Aorta (tissue), 5 donors: ENCODE measurements at regions not wholly inside any gene's neighbourhood (a gene's known extent, or its start where the extent isn't known, plus 50 kb on each side); places are given as distances from the start of the nearest gene placed in this dataset.

Source experiments
- ATAC-seq: fragments of 200-7000 bp; cut with Tn5 transposase; one replicate; pipeline ENCODE4 v1.9.1; 2022; ENCODE audit warnings: moderate library complexity; ENCODE audit not compliant: low FRiP score
- DNase-seq, 2 donors: peaks; one replicate each; pipeline ENCODE4 v3.0.0-alpha.2; 2020
- H3K27ac ChIP-seq, 2 donors: one replicate each; pipeline ENCODE4 v1.5.1; 2013; ENCODE audit warnings: low read length in 2 of 2, mild to moderate bottlenecking in 2 of 2, moderate library complexity in 2 of 2, control low read depth in 1 of 2, inconsistent platforms in 1 of 2, low read depth in 1 of 2
- H3K27me3 ChIP-seq, 2 donors: one replicate each; pipeline ENCODE4 v1.6.1; 2013; ENCODE audit warnings: control low read depth in 1 of 2, low read length in 1 of 2, mild to moderate bottlenecking in 1 of 2, moderate library complexity in 1 of 2; ENCODE audit not compliant: insufficient read depth in 2 of 2, control insufficient read depth in 1 of 2
- H3K36me3 ChIP-seq, 2 donors: one replicate each; pipeline ENCODE4 v1.6.1; 2013; ENCODE audit warnings: control low read depth in 1 of 2, low read length in 1 of 2, mild to moderate bottlenecking in 1 of 2; ENCODE audit not compliant: insufficient read depth in 2 of 2, control insufficient read depth in 1 of 2
- H3K4me1 ChIP-seq, 2 donors: one replicate each; pipeline ENCODE4 v1.6.1; 2013; ENCODE audit warnings: low read length in 2 of 2, control low read depth in 1 of 2, mild to moderate bottlenecking in 1 of 2, moderate library complexity in 1 of 2; ENCODE audit not compliant: insufficient read depth in 2 of 2, control insufficient read depth in 1 of 2
- H3K4me3 ChIP-seq, 2 donors: one replicate each; pipeline ENCODE4 v1.5.1; 2013; ENCODE audit warnings: low read length in 2 of 2, control low read depth in 1 of 2, mild to moderate bottlenecking in 1 of 2
- H3K9me3 ChIP-seq: one replicate; pipeline ENCODE4 v1.6.1; 2013; ENCODE audit warnings: mild to moderate bottlenecking, low read length; ENCODE audit not compliant: control insufficient read depth
- WGBS, 2 donors: extraction: QIAGEN DNeasy Blood & Tissue Kit; methylation state at CpG; one replicate each; pipeline ENCODE4 v1.1.7; 2013; 5-methylcytosine and 5-hydroxymethylcytosine counted together
- intact Hi-C, 2 donors: fragments of 100-400 bp; cut with DNase I; formaldehyde crosslinking; loops; one replicate each; pipeline versions ENCODE4 v1.14.2 to v1.15.0; 2022
- donor health status: healthy with polysubstance abuse.
- donor health status: Bipolar disorder and iron deficiency.
- donor health status: DM: no; HTN: no; CAD: no.
- donor health status: DM: no; HTN: no; CAD: no.
- donor health status: DM: yes; HTN: yes; CAD: no.

GRCh38 chr11:114779189-114779588, 100.9 kb downstream of the NXPE2 start:
- no peaks in the 10 kb centered on the region for H3K4me1 ChIP-seq
- H3K27me3 ChIP-seq, result no peaks in the 10 kb centered on the region
- WGBS, 2 donors, result 89 to 91% methylated on average over 10 of the region's 10 CpGs
- intact Hi-C loops, result no loop called here
- H3K4me3 ChIP-seq, result no peak overlapping the region
- H3K9me3 ChIP-seq, result peaks cover 1% of the 10 kb centered on the region
- no peak for DNase-seq
- no peak for ATAC-seq
- H3K27ac ChIP-seq, result no peak overlapping the region
- H3K36me3 ChIP-seq, result no peaks in the 10 kb centered on the region

- Histone ChIP-seq H3K36me3 (no peaks in the 10 kb centered on the region), H3K27ac (no peak overlapping the region), H3K4me1 (no peaks in the 10 kb centered on the region), H3K4me3 (no peak overlapping the region), H3K27me3 (no peaks in the 10 kb centered on the region), H3K9me3 (peaks cover 1% of the 10 kb centered on the region)
- no peak for DNase-seq
- 54 to 65% methylated on average over 13 of the region's 13 CpGs for WGBS, 2 donors
- intact Hi-C loops, result no loop called here
- ATAC-seq, result no peak
Observed at GRCh38 chr11:114782650-114783310, 104.5 kb downstream of the NXPE2 start.

GRCh38 chr11:114783805-114784204, 105.5 kb downstream of the NXPE2 start:
- no peak for ATAC-seq

GRCh38 chr11:114784216-114784615, 105.9 kb downstream of the NXPE2 start:
- Histone ChIP-seq H3K36me3 (no peaks in the 10 kb centered on the region), H3K9me3 (peaks cover 1% of the 10 kb centered on the region), H3K27ac (no peak overlapping the region), H3K27me3 (no peaks in the 10 kb centered on the region), H3K4me1 (no peaks in the 10 kb centered on the region), H3K4me3 (no peak overlapping the region)
- WGBS, 2 donors, result 74 to 80% methylated on average over 5 of the region's 5 CpGs
- no peak for ATAC-seq
- intact Hi-C loops, result no loop called here
- no peak for DNase-seq

More at GRCh38 chr11:114783805-114784204, 105.5 kb downstream of the NXPE2 start:
- H3K27ac ChIP-seq, result no peak overlapping the region
- H3K4me3 ChIP-seq, result no peak overlapping the region
- DNase-seq, result no peak
- H3K36me3 ChIP-seq, result no peaks in the 10 kb centered on the region
- peaks cover 1% of the 10 kb centered on the region for H3K9me3 ChIP-seq
- no peaks in the 10 kb centered on the region for H3K27me3 ChIP-seq
- intact Hi-C loops, result no loop called here
- no peaks in the 10 kb centered on the region for H3K4me1 ChIP-seq

- Histone ChIP-seq H3K36me3 (no peaks in the 10 kb centered on the region), H3K4me3 (no peak overlapping the region), H3K27ac (no peak overlapping the region), H3K9me3 (peaks cover 1% of the 10 kb centered on the region), H3K4me1 (no peaks in the 10 kb centered on the region), H3K27me3 (no peaks in the 10 kb centered on the region)
- ATAC-seq (no peak), DNase-seq (no peak)
- 73 to 74% methylated on average over 4 of the region's 4 CpGs for WGBS, 2 donors
- intact Hi-C loops, result no loop called here
Observed at GRCh38 chr11:114784891-114785290, 106.6 kb downstream of the NXPE2 start.

- WGBS, 2 donors, result 91% methylated on average over 4 of the region's 4 CpGs
- intact Hi-C loops, result no loop called here
- Histone ChIP-seq H3K9me3 (peaks cover 1% of the 10 kb centered on the region), H3K27ac (no peak overlapping the region), H3K27me3 (no peaks in the 10 kb centered on the region), H3K4me3 (no peak overlapping the region), H3K4me1 (no peaks in the 10 kb centered on the region), H3K36me3 (no peaks in the 10 kb centered on the region)
- DNase-seq (no peak), ATAC-seq (no peak)
Observed at GRCh38 chr11:114785820-114786219, 107.5 kb downstream of the NXPE2 start.

DNA sequence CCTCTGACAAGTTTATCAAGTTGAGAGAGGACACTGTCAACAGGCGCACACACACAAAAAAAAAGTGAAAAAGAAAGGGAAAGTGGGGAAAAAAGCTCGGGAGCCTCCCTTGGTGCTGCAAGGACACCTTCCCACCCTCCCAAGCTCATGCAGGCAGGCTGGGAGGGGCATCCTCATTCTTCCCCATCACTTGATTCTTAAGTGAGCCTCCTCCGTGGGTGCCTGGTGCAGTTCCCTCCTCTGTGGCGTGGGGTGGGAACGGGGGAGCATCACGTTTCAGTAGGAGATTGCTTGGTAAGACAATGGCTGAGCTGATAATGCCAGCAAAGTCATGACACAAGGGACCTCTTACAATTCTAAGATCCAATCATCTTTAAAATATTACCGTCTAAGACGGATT, 108.8 kb downstream of the NXPE2 start:
- Histone ChIP-seq H3K9me3 (peaks cover under 1% of the 10 kb centered on the region), H3K4me3 (no peak overlapping the region), H3K36me3 (no peaks in the 10 kb centered on the region), H3K27me3 (no peaks in the 10 kb centered on the region), H3K4me1 (no peaks in the 10 kb centered on the region), H3K27ac (no peak overlapping the region)
- no peak for DNase-seq
- no peak for ATAC-seq
- WGBS, 2 donors, result 57 to 59% methylated on average over 8 of the region's 8 CpGs
- intact Hi-C loops, result no loop called here

DNA sequence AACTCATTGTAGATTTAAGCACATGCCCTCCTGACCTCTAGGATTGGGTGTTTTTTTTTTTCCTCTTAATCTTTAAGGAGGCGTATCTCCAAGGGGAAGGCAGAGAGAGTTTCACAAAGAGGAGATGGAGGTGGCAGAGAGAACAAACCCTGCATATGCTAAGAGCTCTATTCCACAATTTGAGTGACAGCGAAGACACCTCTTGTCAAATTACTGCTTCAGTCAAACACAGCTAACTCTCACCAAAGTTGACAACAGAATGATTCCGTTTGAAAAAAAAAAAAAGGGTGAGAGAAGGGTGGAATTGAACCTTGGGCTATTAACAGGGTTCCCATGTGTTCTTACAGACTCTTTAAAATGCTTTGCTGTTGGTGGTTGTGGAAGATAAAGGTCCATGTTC, 112.6 kb downstream of the NXPE2 start:
- Histone ChIP-seq H3K36me3 (no peaks in the 10 kb centered on the region), H3K4me3 (no peak overlapping the region), H3K27ac (no peak overlapping the region), H3K9me3 (no peaks in the 10 kb centered on the region), H3K27me3 (peaks cover 0 to 1% of the 10 kb centered on the region in 2 donors), H3K4me1 (no peaks in the 10 kb centered on the region)
- DNase-seq, result no peak
- no peak for ATAC-seq
- 33 to 49% methylated on average over 3 of the region's 3 CpGs for WGBS, 2 donors
- intact Hi-C loops, result no loop called here

DNA sequence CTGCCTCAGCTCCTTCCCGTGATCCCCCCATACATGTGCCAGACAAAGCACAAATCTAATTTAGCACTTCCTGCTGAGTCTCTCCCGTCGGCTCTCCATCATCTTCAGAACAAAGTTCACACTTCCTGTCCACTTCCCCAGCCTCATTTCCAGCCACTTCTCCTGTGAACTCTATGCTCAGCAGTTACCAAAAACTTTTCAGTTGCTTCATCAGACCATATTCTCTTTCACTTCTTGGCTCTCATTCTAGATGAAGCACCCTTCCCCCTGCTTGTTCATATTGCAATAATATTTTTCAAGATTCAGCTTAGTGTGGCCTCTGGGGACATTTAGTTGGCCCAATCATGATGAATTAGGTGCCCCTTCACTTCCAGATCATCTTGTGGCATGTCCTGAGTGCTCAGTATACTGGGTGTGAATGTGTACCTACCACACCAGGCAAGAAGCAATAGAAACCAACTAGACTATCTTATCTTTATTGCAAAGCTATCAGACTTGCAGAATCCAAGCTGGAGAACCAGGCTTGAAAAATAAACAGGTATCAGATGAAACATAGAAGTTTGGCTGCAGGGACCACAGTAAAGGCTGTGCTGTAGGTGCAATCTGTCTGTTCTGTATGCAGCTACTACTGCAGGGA, 115.8 kb downstream of the NXPE2 start:
- Histone ChIP-seq H3K9me3 (no peaks in the 10 kb centered on the region), H3K4me3 (no peak overlapping the region), H3K4me1 (peaks cover 0 to 2% of the 10 kb centered on the region in 2 donors), H3K27me3 (peaks cover 0 to 1% of the 10 kb centered on the region in 2 donors), H3K27ac (no peak overlapping the region), H3K36me3 (no peaks in the 10 kb centered on the region)
- intact Hi-C loops, result no loop called here
- 9% methylated on average over 3 of the region's 3 CpGs for WGBS, 2 donors
- DNase-seq (no peak), ATAC-seq (no peak)
